ENCODE measurements at regions not wholly inside any gene's neighbourhood (a gene's known extent, or its start where the extent isn't known, plus 50 kb on each side); places are given as distances from the start of the nearest gene placed in this dataset.

GRCh38 chr7:155908385-155908784 lies 96.1 kb upstream of the SHH start:
- intact Hi-C loops (cut with micrococcal nuclease) = no loop called here

- intact Hi-C loops (cut with micrococcal nuclease) = no loop called here
These were observed 95.4 kb upstream of the SHH start for GRCh38 chr7:155907450-155908200.

DNA sequence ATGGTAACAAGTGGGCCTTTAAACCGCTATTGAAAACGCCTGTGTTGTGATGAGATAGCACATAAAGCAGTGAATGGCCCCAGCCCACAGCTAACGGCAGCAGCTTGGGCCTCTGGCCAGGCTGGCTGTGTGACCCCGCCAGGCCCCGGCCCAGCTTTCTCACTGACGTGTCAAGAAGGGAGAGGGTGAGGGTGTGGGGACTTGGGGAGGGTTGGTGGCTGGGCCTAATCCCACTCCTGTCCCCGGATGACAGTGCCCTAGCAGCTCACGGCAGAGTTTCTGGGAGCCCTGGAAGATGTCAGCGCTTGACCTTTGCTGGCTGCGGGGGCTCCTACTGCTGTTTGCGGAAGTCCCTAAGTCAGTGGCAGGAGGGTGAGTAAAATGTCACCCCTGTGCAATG lies 88.9 kb upstream of the SHH start:
- intact Hi-C loops (cut with micrococcal nuclease) = no loop called here

DNA sequence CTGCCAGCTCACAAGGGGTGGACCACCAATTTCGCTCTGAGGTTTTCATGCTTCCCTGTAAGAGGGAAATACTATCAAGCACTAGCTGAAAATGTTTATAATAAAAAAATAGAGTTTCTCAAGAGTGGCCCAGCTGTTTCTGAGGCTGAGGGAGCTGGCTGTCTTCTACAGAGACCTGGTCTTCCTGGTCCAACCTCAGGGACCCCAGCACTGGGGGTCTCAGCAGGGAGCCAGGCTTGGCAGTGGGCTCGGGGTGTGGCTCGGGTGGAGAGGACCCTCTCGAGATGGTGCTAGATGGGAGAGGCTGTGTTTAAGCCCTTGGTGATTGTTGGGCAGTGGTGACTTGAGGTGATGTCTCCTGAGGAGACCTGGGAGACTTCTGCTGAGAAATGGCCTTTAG lies 87.3 kb upstream of the SHH start:
- intact Hi-C loops (cut with micrococcal nuclease) = no loop called here

GRCh38 chr7:155897758-155898386 lies 85.6 kb upstream of the SHH start:
- intact Hi-C loops (cut with micrococcal nuclease) = no loop called here

- intact Hi-C loops (cut with micrococcal nuclease) = no loop called here
These were observed 84.4 kb upstream of the SHH start for GRCh38 chr7:155896531-155897263.

GRCh38 chr7:155893664-155894063 lies 81.4 kb upstream of the SHH start:
- intact Hi-C loops (cut with micrococcal nuclease) = no loop called here

DNA sequence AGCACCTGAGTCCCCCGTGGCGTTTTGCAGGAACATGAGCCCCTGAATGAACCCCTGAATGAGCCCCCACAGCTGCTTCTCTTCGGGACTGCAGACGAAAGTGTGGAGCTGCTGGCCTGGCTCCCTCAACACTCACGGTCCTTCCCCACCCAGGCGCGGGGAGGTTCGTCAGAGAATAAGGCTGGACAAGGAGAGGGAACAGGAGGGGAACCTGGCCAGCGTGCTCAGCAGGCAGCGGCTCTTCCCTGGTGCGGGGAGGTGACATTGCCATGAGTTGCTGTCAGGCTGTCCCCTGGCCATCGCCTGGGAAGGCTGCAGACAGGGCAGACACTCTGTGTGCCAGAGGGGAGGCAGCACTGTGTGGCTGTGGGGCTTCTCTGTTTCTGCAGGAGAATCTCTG lies 80.9 kb upstream of the SHH start:
- intact Hi-C loops (cut with micrococcal nuclease) = no loop called here

DNA sequence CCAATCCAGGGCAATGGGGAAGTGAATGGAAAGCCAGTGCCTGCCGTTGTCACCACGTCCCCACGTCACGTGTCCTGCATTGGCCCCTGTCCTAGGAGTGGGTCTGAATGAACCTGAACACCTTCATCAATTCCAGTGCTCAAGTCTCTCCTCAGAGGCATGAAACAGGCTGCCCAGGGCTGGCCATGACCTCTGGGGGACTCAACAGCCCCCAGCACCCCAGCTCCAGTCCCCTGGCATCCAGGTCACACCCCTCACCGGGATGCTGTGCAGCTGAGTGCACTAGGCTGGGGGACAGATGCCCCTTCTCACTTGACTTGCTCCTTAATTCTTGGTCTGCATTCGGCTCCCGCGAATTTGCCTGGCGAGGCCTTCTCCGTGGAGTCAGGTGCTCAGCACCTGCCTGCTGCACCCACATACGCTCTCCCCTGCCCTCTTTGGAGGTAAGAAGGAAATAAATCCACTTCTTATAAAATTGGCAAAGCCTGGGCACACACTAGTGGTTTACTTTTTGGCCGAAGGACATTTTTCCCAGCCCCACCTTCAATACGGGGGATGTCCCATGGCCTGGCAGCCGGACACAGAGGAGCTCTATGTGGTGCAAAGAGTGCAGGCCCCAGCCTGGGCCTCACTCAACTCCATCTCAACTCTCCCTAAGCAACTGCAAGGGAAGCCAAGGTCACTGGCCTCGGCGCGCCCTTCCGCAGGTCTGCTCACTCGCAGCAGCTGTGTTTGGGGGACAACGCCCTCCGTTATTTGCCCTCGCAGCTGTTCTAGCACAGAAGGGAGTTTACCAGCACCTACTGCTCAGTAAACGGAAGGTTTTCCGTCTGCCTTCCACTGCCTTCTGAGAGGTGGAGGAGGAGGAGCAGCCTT lies 77.6 kb upstream of the SHH start:
- intact Hi-C loops (cut with micrococcal nuclease) = no loop called here

DNA sequence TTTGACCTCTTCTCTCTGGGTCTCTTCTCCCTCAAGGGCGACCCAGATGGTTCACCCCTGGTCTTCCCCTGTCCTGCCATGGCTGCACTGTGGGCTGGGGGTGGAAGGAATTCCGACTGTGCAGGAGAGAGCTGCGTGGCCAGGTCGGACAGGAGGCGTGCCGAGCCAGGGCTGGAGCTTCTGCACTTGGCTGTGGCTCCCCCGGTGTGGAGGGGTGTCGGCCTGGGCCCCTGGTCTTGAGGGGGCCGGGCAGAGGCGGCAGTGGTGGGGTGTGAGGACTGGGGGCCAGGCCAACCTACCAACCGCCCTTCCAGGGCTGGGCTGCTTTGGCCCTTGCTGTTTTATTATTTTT lies 74.9 kb upstream of the SHH start:
- intact Hi-C loops (cut with micrococcal nuclease) = no loop called here

DNA sequence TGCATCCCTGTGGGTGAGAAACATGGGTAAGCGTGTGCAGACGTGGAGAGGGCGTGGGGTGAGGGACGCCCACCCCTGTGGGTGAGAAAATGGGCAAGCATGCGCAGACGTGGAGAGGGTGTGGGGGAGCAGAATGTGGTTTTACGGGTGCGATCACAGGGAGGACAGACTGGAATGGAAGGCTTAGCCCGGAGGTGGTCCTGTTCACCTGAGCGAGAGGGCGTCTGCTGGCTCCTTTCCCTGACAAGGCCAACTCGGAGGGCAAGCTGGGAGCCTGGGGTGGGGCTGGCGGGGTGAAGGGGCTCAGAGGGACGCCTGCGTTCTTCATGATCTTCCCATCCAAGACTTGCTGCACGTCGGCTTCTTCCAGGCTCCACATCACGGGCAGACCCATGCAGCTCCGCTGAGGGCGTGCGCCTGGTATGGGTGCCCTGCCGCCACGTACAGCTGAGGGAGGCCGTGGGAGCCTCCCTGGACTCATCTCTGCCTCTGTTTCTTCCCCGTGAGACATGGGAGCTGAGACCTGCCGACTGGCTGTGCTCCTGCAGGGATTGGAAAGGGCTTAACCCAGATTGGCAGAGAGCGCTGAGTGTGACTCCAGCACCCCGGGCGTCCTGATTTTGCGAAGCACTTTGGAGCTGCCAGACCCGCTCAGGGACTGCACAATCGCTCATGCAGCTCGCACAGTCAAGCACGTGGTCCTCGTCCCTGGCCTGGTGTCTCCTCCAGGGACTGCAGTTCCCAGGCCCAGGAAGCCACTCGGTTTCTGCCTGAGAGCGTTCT lies 74.3 kb upstream of the SHH start:
- intact Hi-C loops (cut with micrococcal nuclease) = no loop called here

- intact Hi-C loops (cut with micrococcal nuclease) = no loop called here
These were observed 73.2 kb upstream of the SHH start for GRCh38 chr7:155885167-155886155.

DNA sequence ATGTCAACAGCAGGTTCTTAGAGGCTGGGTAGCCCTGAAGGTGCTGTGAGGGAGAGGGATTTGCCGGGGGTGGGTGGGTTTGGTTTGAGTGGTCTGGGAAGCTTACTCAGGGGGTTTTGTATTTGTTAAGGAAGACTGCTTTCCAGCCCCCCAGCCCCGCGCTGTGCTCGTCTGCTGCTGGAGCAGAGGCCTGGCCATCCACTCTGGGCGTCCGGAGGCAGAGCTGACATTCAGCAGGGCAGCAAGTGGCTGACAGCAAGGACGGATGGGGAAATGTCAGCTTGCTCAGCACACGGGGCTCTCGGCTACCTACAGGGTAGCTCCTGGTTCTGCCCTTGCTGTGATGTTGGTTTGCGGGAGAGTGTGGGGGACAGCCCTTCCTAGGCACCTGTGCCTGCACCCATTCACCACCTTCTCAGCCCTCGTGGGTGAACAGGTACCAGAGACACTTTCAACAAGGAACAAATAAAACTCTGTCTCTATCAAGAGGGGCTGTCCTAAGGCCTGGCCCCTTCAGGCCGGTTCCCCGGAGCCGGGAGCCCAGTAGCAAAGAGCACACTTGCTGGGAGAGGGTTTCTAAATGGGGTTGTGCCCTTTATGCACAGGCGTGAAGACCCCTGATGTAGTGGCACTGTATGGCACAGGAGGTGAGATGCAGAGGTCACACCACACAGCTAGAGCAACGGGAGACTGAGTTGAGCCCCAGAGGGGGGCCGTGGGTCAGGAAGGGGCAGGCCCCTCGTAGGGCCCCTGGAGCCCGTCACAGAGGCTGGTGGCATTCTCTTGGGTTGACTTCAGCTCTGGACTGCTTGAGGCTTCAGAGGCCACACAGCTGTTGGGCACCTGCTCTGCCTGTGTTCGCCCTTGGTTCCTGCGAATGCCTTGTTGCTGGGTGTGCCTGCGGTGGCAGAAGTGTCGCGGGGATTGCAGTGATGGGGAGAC lies 72.2 kb upstream of the SHH start:
- intact Hi-C loops (cut with micrococcal nuclease) = no loop called here

GRCh38 chr7:155883491-155884224 lies 71.4 kb upstream of the SHH start:
- intact Hi-C loops (cut with micrococcal nuclease) = no loop called here

GRCh38 chr7:155882596-155882995 lies 70.3 kb upstream of the SHH start:
- intact Hi-C loops (cut with micrococcal nuclease) = no loop called here

DNA sequence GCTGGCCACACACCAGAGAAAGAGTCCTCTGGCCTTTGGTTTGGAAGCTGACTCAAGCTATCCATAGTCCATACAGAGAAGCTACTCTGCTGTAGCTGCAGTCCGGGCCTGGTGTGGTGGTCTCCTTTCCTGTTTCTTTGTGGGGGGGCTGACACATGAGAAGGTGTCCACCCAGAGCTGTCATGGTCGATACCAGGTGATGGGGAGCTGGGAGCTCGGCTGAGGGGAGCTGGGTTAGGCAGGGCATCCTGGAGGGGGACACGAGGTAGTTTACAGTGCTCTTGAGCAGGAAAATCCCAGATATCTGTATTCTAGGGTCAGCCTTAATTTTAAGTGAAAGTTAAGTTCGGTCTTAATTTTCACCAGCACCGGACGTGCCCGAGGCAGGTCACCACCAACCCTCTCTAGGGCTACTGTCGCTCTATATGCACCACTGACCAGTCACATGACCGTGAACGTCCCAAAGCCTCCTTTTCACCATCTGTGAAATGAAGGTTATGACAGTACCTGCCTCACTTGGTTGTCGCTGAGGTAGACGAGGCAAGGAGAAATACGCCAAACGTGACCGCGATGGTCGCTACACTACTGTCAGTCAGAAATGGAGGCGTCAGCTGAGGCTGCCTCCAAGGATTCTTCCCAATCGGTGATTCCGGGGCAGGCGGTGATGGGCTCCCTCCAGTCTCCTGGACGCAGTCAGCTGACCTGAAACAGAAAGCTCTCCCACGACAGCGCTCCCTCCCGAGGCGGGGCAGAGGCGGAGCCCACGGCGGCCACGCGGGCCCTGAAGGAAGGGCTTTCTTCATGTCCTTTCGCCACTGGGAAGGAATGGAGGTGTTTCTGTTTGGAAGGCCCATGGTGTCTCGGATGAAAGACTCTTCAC lies 69.4 kb upstream of the SHH start:
- intact Hi-C loops (cut with micrococcal nuclease) = no loop called here

- intact Hi-C loops (cut with micrococcal nuclease) = no loop called here
These were observed 68.5 kb upstream of the SHH start for GRCh38 chr7:155880721-155881120.
